GM23248 (cell line): ENCODE measurements at regions not wholly inside any gene's neighbourhood (a gene's known extent, or its start where the extent isn't known, plus 50 kb on each side); places are given as distances from the start of the nearest gene placed in this dataset.
A peak's percentile ranks its signal among the peaks of the same experiment; 100 is the strongest.
"Not testable (repeated sequence)": the region's sequence is repeated elsewhere in the genome, so short reads cannot be mapped to it uniquely, and the experiment has no call there.

ENCODE experiments used
- DNase-seq: peaks from one replicate; pipeline ENCODE4 v3.0.0-alpha.2; 2015
- H2AFZ ChIP-seq: fragments of 200-600 bp; sonication (generic); 2 replicates; pipeline ENCODE4 v1.6.1; 2016; ENCODE audit warnings: antibody characterized with exemption
- H3F3A ChIP-seq: fragments of 200-600 bp; sonication (generic); 2 replicates; pipeline ENCODE4 v1.6.1; 2016; ENCODE audit warnings: mild to moderate bottlenecking, antibody characterized with exemption, mixed run types; ENCODE audit not compliant: insufficient read depth
- H3K27ac ChIP-seq: fragments of 200-600 bp; sonication (generic); 2 replicates; pipeline ENCODE4 v1.5.1; 2016; ENCODE audit warnings: mild to moderate bottlenecking
- H3K27me3 ChIP-seq: fragments of 200-600 bp; sonication (generic); replicated peaks from 2 replicates; pipeline ENCODE4 v1.6.1; 2016; ENCODE audit warnings: mild to moderate bottlenecking; ENCODE audit not compliant: insufficient read depth
- H3K36me3 ChIP-seq: fragments of 200-600 bp; sonication (generic); 2 replicates; pipeline ENCODE4 v1.6.1; 2016; ENCODE audit warnings: low read depth, mild to moderate bottlenecking
- H3K4me1 ChIP-seq: fragments of 200-600 bp; sonication (generic); 2 replicates; pipeline ENCODE4 v1.6.1; 2016; ENCODE audit warnings: mild to moderate bottlenecking; ENCODE audit not compliant: insufficient read depth
- H3K4me2 ChIP-seq: fragments of 200-600 bp; sonication (generic); one replicate; pipeline ENCODE4 v1.6.1; 2016; ENCODE audit warnings: mild to moderate bottlenecking; ENCODE audit not compliant: unreplicated experiment
- H3K4me3 ChIP-seq: fragments of 200-600 bp; sonication (generic); 2 replicates; pipeline ENCODE4 v1.5.1; 2016; ENCODE audit warnings: mild to moderate bottlenecking
- H3K79me2 ChIP-seq: fragments of 200-600 bp; sonication (generic); 2 replicates; pipeline ENCODE4 v1.6.1; 2016; ENCODE audit warnings: mild to moderate bottlenecking; ENCODE audit not compliant: insufficient read depth
- H3K9ac ChIP-seq: fragments of 200-600 bp; sonication (generic); 2 replicates; pipeline ENCODE4 v1.6.1; 2016; ENCODE audit warnings: mild to moderate bottlenecking
- H3K9me2 ChIP-seq: fragments of 200-600 bp; sonication (generic); 2 replicates; pipeline ENCODE4 v1.6.1; 2016; ENCODE audit warnings: mixed run types, mild to moderate bottlenecking, moderate library complexity; ENCODE audit not compliant: insufficient read depth
- H3K9me3 ChIP-seq: fragments of 200-600 bp; sonication (generic); one replicate; pipeline ENCODE4 v1.6.1; 2017; ENCODE audit warnings: low read depth
- H4K20me1 ChIP-seq: fragments of 200-600 bp; sonication (generic); 2 replicates; pipeline ENCODE4 v1.6.0; 2016; ENCODE audit not compliant: insufficient read depth
- EZH2 ChIP-seq: fragments of 200-600 bp; sonication (generic); IDR thresholded peaks from 2 replicates; pipeline ENCODE4 v1.6.1; 2018; ENCODE audit warnings: antibody characterized with exemption, mild to moderate bottlenecking; ENCODE audit not compliant: insufficient read depth, poor library complexity, severe bottlenecking
- EZH2phosphoT487 ChIP-seq: fragments of 200-600 bp; sonication (generic); IDR thresholded peaks from 2 replicates; pipeline ENCODE4 v1.6.1; 2018; ENCODE audit warnings: antibody characterized with exemption, moderate library complexity, mild to moderate bottlenecking, low read depth; ENCODE audit not compliant: insufficient read depth
- WGBS, 2 experiments: methylation state at CpG; one replicate each; pipeline ENCODE4 v1.1.6; 2015 to 2017; ENCODE audit warnings: low lambda C conversion rate in 2 of 2, low coverage in 1 of 2; ENCODE audit errors: missing lambda C conversion rate in 2 of 2; 5-methylcytosine and 5-hydroxymethylcytosine counted together
- in situ Hi-C: fragments of 300-500 bp; cut with MboI; formaldehyde crosslinking; loops from 2 replicates; pipeline ENCODE4 v1.15.0; 2020

DNA sequence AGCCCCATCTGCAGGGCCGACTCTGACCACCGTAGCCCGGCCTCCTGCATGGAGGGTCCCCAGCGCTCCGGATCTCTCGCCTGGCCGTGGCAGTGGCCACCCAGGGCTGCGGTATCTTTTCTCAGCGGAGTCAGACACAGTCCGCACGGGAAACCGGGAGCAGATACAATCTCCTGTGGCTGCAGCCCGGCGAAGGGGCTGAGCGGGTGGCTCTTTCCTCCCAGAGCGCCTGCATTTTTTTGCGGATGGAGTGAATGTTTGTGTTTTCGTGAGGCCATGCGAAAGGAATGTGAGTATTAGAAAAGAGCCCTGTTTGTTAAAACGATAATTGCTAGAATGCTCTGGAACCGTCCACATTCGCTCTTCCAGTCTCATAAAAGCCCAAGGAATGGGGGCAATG is 53.4 kb upstream of the PTCH1 start:
- WGBS, 2 experiments: 5% methylated on average over 22 of the region's 22 CpGs
- H3K4me1 ChIP-seq: 0 out of 2 replicates have a peak, but pooled peaks cover 8% of the 10 kb centered on the region
- H3K4me2 ChIP-seq: peak overlapping the region; percentile 79
- DNase-seq: peak; percentile 62
- no peaks in the 10 kb centered on the region for H3K36me3 ChIP-seq
- no peak overlapping the region for H3K9ac ChIP-seq
- no peak for TF ChIP-seq EZH2phosphoT487
- no peak for TF ChIP-seq EZH2
- no peak overlapping the region for H3K27ac ChIP-seq
- no peaks in the 10 kb centered on the region for H3K79me2 ChIP-seq
- no peaks in the 10 kb centered on the region for H3K9me2 ChIP-seq
- H3K9me3 ChIP-seq: no peaks in the 10 kb centered on the region
- no peaks in the 10 kb centered on the region for H4K20me1 ChIP-seq
- H3K4me3 ChIP-seq: peak overlapping the region; percentile 63
- H2AFZ ChIP-seq: peak overlapping the region; percentile 69
- H3F3A ChIP-seq: no peaks in the 10 kb centered on the region
- H3K27me3 ChIP-seq: no peaks in the 10 kb centered on the region; the same call in none of the 2 replicates
- in situ Hi-C loops: no loop called here

DNA sequence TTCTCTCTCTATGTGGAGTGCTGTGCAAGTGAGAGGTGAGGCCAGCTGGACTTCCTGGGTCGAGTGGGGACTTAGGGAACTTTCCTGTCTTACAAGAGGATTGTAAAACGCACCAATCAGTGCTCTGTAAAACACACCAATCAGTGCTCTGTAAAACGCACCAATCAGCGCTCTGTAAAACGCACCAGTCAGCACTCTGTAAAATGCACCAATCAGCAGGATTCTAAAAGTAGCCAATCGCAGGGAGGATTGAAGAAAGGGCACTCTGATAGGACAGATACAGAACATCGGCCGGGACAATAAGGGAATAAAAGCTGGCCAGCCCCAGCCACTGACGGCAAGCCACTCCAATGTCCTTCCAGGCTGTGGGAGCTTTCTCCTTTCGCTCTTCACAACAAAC is 52.0 kb upstream of the PTCH1 start:
- H3K79me2 ChIP-seq, in situ Hi-C loops, H3K27me3 ChIP-seq, H3K9ac ChIP-seq, H2AFZ ChIP-seq, H3K36me3 ChIP-seq, H3K4me1 ChIP-seq, H3K27ac ChIP-seq, H3F3A ChIP-seq, H3K4me2 ChIP-seq, H3K9me2 ChIP-seq, H3K4me3 ChIP-seq, DNase-seq, H4K20me1 ChIP-seq, H3K9me3 ChIP-seq: not testable (repeated sequence)
- WGBS, 2 experiments: 91 to 93% methylated on average over 10 of the region's 10 CpGs
